NCI-H2081 treated with DMSO at 0.1 percent for 48 hours (cell line): ENCODE measurements at regions not wholly inside any gene's neighbourhood (a gene's known extent, or its start where the extent isn't known, plus 50 kb on each side); places are given as distances from the start of the nearest gene placed in this dataset.

Experiments used
- DNase-seq: peaks from one replicate; lab custom pipeline; 2025; lab: John Stamatoyannopoulos, UW

- no peak for DNase-seq
Observed at GRCh38 chr9:7239708-7240107, 481.9 kb downstream of the KDM4C start.

- DNase-seq, result no peak
Observed at GRCh38 chr9:7238247-7238637, 480.5 kb downstream of the KDM4C start.

- no peak for DNase-seq
Observed at GRCh38 chr9:7237473-7238246, 479.9 kb downstream of the KDM4C start.

- no peak for DNase-seq
Observed at GRCh38 chr9:7236186-7236585, 478.4 kb downstream of the KDM4C start.

GRCh38 chr9:7234144-7234543 lies 476.4 kb downstream of the KDM4C start:
- DNase-seq, result no peak

- DNase-seq, result no peak
Observed at GRCh38 chr9:7229571-7229970, 471.8 kb downstream of the KDM4C start.

GRCh38 chr9:7228726-7229125 lies 471.0 kb downstream of the KDM4C start:
- DNase-seq, result no peak

GRCh38 chr9:7227951-7228350 lies 470.2 kb downstream of the KDM4C start:
- DNase-seq, result no peak

- DNase-seq, result no peak
Observed at GRCh38 chr9:7226007-7226640, 468.4 kb downstream of the KDM4C start.
